ENCODE measurements at regions not wholly inside any gene's neighbourhood (a gene's known extent, or its start where the extent isn't known, plus 50 kb on each side); places are given as distances from the start of the nearest gene placed in this dataset.

- TF ChIP-seq CTCF (IDR thresholded peaks at IDR 0.05) (no peak), POLR2A (IDR thresholded peaks at IDR 0.05) (no peak)
These were observed 365.6 kb upstream of the DPPA4 start for GRCh38 chr3:109702976-109703375.

All from uterus (tissue), 2 donors.